ENCODE measurements at regions not wholly inside any gene's neighbourhood (a gene's known extent, or its start where the extent isn't known, plus 50 kb on each side); places are given as distances from the start of the nearest gene placed in this dataset.

DNA sequence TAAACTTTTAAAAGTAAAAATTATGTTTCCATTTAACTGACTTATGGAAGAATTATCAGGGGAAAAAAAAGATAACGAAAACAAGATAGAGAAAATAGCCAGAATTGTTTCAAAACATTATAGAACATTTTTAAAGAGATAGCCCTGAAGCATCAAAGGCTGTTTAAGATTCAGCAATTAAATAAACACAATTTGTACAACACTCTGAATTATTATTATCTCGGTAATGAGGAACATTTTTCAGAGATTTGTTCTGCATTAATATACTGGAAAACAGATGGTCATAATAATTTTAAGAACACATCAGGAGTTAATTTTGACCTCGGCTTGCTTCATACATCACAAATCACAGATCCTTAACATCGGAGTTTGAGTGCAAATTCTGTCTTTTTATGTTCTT, 643.8 kb downstream of the SORCS1 start:
- DNase-seq (ENCODE audit: low spot score in 2 of 2): no peak
- Histone ChIP-seq H3K27me3 (no peaks in the 10 kb centered on the region), H3K27ac (no peak overlapping the region), H3K9me3 (no peaks in the 10 kb centered on the region), H3K36me3 (no peaks in the 10 kb centered on the region), H3K4me3 (no peak overlapping the region), H3K4me1 (no peaks in the 10 kb centered on the region)
- WGBS: 52% methylated on average over 4 of the region's 4 CpGs
- no peak for TF ChIP-seq POLR2AphosphoS5 (IDR thresholded peaks at IDR 0.05)
- TF ChIP-seq POLR2A (IDR thresholded peaks at IDR 0.05): no peak
- TF ChIP-seq EP300 (IDR thresholded peaks at IDR 0.05): no peak
- TF ChIP-seq, protein P1, sequence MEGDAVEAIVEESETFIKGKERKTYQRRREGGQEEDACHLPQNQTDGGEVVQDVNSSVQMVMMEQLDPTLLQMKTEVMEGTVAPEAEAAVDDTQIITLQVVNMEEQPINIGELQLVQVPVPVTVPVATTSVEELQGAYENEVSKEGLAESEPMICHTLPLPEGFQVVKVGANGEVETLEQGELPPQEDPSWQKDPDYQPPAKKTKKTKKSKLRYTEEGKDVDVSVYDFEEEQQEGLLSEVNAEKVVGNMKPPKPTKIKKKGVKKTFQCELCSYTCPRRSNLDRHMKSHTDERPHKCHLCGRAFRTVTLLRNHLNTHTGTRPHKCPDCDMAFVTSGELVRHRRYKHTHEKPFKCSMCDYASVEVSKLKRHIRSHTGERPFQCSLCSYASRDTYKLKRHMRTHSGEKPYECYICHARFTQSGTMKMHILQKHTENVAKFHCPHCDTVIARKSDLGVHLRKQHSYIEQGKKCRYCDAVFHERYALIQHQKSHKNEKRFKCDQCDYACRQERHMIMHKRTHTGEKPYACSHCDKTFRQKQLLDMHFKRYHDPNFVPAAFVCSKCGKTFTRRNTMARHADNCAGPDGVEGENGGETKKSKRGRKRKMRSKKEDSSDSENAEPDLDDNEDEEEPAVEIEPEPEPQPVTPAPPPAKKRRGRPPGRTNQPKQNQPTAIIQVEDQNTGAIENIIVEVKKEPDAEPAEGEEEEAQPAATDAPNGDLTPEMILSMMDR (IDR thresholded peaks at IDR 0.05): no peak

DNA sequence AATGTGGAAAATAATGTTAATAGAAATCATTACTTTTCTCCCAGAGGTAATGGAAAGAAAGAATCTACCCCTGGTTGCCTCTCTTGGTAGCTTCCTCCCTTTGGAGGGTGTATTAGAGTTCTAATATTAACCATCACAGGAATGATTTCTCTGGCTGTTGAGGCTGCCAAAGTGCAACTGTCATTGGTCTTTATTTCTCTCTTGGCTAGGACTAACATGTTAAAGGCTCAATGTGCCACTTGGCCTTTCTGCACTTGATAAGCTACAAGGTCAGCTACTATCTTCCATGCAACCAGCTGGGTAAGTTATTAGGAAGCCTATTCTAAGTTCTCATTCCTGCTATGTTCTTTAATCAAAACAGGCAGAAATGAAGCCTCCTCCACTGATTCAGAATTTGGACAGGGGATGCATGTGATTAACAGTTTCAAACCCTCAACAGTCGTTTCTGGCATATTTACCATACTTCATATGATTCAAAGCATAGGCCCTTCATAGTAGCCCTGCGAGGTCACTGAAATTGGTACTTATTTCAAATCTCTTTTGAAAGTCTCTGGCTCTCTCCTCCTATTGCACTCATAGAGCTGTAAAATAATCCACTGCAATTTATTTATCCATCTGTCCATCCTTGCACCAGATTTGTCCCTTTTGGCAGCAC, 645.0 kb downstream of the SORCS1 start:
- WGBS: 71% methylated on average over 2 of the region's 2 CpGs
- H3K27ac ChIP-seq: no peak overlapping the region

DNA sequence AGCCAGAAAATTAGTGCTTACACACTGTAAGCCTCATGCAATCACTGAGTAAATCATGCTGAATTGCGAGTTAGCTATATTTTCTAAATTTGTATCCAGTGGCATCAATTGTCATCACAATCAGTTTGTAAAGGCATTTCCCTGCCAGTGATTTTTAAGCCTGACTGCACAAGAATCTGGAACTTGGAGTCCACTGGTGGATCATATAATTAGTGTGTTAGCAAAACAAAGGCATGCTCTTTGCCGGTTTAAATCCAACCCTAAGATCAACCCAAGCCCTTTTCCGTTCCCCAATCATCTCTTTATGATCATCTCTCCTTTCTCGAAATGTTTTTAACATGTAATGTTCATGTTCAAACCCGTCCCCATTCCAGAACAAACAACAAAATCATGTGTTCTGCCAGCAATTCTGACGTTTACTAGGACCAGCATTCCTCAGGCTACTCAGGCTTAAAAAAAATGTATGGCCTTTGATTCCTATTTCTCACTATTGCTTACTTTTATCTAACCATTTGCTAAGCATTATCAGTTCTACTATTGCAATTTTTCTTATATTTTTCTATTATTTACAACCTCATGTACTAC, 649.2 kb downstream of the SORCS1 start:
- Histone ChIP-seq H3K9me3 (no peaks in the 10 kb centered on the region), H3K4me1 (no peaks in the 10 kb centered on the region), H3K36me3 (no peaks in the 10 kb centered on the region), H3K4me3 (no peak overlapping the region), H3K27me3 (no peaks in the 10 kb centered on the region), H3K27ac (no peak overlapping the region)
- DNase-seq (ENCODE audit: low spot score in 2 of 2): no peak
- TF ChIP-seq EP300 (IDR thresholded peaks at IDR 0.05): no peak
- no peak for TF ChIP-seq POLR2A (IDR thresholded peaks at IDR 0.05)
- TF ChIP-seq, protein P1 (IDR thresholded peaks at IDR 0.05): no peak
- TF ChIP-seq POLR2AphosphoS5 (IDR thresholded peaks at IDR 0.05): no peak
- WGBS: 34% methylated on average over 6 of the region's 6 CpGs

More for the DNA sequence above, 645.0 kb downstream of the SORCS1 start:
- H3K4me3 ChIP-seq: no peak overlapping the region
- no peaks in the 10 kb centered on the region for H3K4me1 ChIP-seq
- no peaks in the 10 kb centered on the region for H3K36me3 ChIP-seq
- no peak for DNase-seq (ENCODE audit: low spot score in 2 of 2)
- TF ChIP-seq POLR2AphosphoS5 (IDR thresholded peaks at IDR 0.05): no peak
- TF ChIP-seq POLR2A (IDR thresholded peaks at IDR 0.05): no peak
- TF ChIP-seq, protein P1 (IDR thresholded peaks at IDR 0.05): no peak
- TF ChIP-seq EP300 (IDR thresholded peaks at IDR 0.05): no peak
- H3K9me3 ChIP-seq: no peaks in the 10 kb centered on the region
- no peaks in the 10 kb centered on the region for H3K27me3 ChIP-seq

DNA sequence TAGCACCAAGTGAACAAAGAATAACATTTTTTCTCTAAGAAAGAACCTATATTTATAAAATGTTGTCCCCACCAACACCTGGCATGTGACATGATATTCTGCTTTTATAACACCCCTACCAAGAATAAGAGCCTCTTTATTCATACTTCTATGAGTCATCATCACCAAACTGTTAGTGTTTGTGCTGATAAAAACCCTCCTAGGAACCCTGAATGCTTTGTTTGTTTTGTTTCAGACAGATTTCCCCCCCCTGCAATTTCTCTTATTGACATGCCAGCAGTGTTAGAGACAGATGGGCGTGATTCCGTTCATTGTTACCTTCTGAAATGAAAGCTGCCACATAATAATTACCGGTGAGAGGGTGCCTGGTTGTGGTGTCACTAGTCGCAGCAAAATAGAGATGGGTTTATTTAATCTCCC, 651.1 kb downstream of the SORCS1 start:
- Histone ChIP-seq H3K9me3 (no peaks in the 10 kb centered on the region), H3K4me3 (no peak overlapping the region), H3K36me3 (no peaks in the 10 kb centered on the region), H3K27me3 (no peaks in the 10 kb centered on the region), H3K4me1 (no peaks in the 10 kb centered on the region), H3K27ac (no peak overlapping the region)
- no peak for DNase-seq (ENCODE audit: low spot score in 2 of 2)
- 46% methylated on average over 4 of the region's 4 CpGs for WGBS
- TF ChIP-seq, protein P1 (IDR thresholded peaks at IDR 0.05): no peak
- TF ChIP-seq POLR2AphosphoS5 (IDR thresholded peaks at IDR 0.05) (no peak), POLR2A (IDR thresholded peaks at IDR 0.05) (no peak), EP300 (IDR thresholded peaks at IDR 0.05) (no peak)

DNA sequence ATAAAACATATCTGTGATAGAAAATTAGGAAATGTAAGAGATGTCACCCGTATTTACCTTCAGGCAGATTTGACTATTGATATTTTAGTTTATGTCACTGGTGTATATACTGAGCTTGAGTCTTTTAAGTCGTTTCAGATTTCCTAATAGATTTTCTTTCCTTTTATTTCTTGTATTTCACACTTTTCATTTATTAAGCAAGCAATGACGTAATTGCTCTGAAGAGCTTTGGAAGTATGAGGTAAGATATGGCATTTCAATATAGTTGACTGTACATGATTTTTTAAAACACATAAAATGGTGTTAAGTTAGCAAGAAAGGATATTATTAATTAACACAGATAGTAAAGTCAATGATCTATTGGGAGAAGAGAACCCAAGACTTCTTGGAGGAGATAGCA, 652.6 kb downstream of the SORCS1 start:
- WGBS: 76% methylated on average over 3 of the region's 3 CpGs
- Histone ChIP-seq H3K4me3 (no peak overlapping the region), H3K27ac (no peak overlapping the region), H3K4me1 (no peaks in the 10 kb centered on the region), H3K9me3 (no peaks in the 10 kb centered on the region), H3K36me3 (no peaks in the 10 kb centered on the region), H3K27me3 (no peaks in the 10 kb centered on the region)
- no peak for TF ChIP-seq POLR2AphosphoS5 (IDR thresholded peaks at IDR 0.05)
- TF ChIP-seq EP300 (IDR thresholded peaks at IDR 0.05): no peak
- TF ChIP-seq, protein P1 (IDR thresholded peaks at IDR 0.05): no peak
- TF ChIP-seq POLR2A (IDR thresholded peaks at IDR 0.05): no peak
- no peak for DNase-seq (ENCODE audit: low spot score in 2 of 2)

All from suprapubic skin (tissue), 4 donors.